ENCODE measurements at regions not wholly inside any gene's neighbourhood (a gene's known extent, or its start where the extent isn't known, plus 50 kb on each side); places are given as distances from the start of the nearest gene placed in this dataset.
A peak's percentile ranks its signal among the peaks of the same experiment; 100 is the strongest.

GRCh38 chr3:178325330-178325729, 210.9 kb upstream of the KCNMB2 start:
- Histone ChIP-seq H3K9me3 (no peaks in the 10 kb centered on the region), H3K4me3 (no peak overlapping the region), H3K36me3 (no peaks in the 10 kb centered on the region), H3K4me1 (peaks cover 19 to 28% (median 23%) of the 10 kb centered on the region in 4 donors), H3K27ac (replicated peaks in 1 of 4) (no peak overlapping the region), H3K27me3 (no peaks in the 10 kb centered on the region)
- intact Hi-C loops (cut with DNase I), result loop anchor here (10.0 kb wide), 1 partner anchor 961 kb away; no protein-coding TSS in a partner anchor
- TF ChIP-seq POLR2AphosphoS5 (IDR thresholded peaks at IDR 0.05) (no peak), CTCF (IDR thresholded peaks at IDR 0.05) (peak; percentile 40 to 60 (median 54))
- no peak for DNase-seq (ENCODE audit: extremely low spot score)
- 13% methylated on average over 1 of the region's 1 CpG for WGBS

DNA sequence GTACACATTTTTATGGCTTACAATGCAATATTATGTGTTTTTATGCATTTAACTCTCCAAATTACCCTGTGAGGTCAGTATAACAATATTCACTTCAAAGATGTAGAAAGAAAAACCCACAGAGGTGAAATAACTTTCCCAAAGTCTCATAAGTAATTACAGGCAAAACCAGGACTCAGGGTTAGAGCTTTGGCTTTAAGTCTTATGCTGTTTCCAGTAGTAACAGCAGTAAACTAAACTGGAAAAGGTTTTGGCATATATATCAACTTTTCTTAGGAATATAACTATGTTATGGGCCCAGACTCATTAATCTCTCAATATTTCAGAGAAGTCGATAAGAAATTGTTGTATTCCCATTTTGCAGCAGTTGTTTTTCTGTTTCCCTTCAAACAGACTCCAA, 206.3 kb upstream of the KCNMB2 start:
- intact Hi-C loops (cut with DNase I), result loop anchor here (10.0 kb wide), 1 partner anchor 965 kb away; no protein-coding TSS in a partner anchor
- H3K27me3 ChIP-seq, result no peaks in the 10 kb centered on the region
- no peak overlapping the region for H3K4me3 ChIP-seq
- WGBS, result 55% methylated on average over 1 of the region's 1 CpG
- no peak for TF ChIP-seq CTCF (IDR thresholded peaks at IDR 0.05)
- TF ChIP-seq POLR2AphosphoS5 (IDR thresholded peaks at IDR 0.05), result no peak
- no peak for TF ChIP-seq EP300 (IDR thresholded peaks at IDR 0.05)
- no peak for TF ChIP-seq POLR2A (IDR thresholded peaks at IDR 0.05; ENCODE audit: low read depth)
- no peak overlapping the region for H3K27ac ChIP-seq (replicated peaks in 1 of 4)
- DNase-seq (ENCODE audit: extremely low spot score), result no peak
- H3K4me1 ChIP-seq, result peaks cover 4 to 10% (median 6%) of the 10 kb centered on the region in 4 donors
- no peaks in the 10 kb centered on the region for H3K36me3 ChIP-seq
- no peaks in the 10 kb centered on the region for H3K9me3 ChIP-seq

DNA sequence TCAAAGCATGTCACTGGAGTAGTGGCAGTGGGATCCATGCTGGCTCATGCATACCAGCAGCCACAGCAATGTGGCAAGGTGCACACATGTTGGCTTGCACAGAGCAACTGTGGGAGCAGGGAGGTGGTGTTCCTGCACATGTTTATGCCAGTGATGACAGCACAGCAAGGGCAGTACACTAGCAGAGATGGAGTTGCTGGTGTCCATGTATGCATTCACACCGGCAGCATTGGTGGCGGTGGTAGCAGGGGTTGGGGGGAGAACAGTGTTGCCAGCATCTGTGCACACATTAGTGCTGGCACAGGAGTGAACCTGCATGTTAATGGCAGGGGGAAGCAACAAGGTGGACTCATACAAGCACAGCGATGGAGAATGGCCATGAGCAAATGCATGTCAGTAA, 202.0 kb upstream of the KCNMB2 start:
- intact Hi-C loops (cut with DNase I), result no loop called here
- no peak overlapping the region for H3K4me3 ChIP-seq

GRCh38 chr3:178336336-178336735, 199.9 kb upstream of the KCNMB2 start:
- no peaks in the 10 kb centered on the region for H3K9me3 ChIP-seq
- no peak for DNase-seq (ENCODE audit: extremely low spot score)
- WGBS, result 89% methylated on average over 1 of the region's 1 CpG
- TF ChIP-seq POLR2A (IDR thresholded peaks at IDR 0.05; ENCODE audit: low read depth) (no peak), POLR2AphosphoS5 (IDR thresholded peaks at IDR 0.05) (no peak), CTCF (IDR thresholded peaks at IDR 0.05) (no peak), EP300 (IDR thresholded peaks at IDR 0.05) (no peak)
- peaks cover 0 to 4% (median 0%) of the 10 kb centered on the region in 4 donors for H3K4me1 ChIP-seq
- intact Hi-C loops (cut with DNase I), result no loop called here
- no peak overlapping the region for H3K4me3 ChIP-seq
- no peaks in the 10 kb centered on the region for H3K27me3 ChIP-seq
- H3K27ac ChIP-seq (replicated peaks in 1 of 4), result no peak overlapping the region
- no peaks in the 10 kb centered on the region for H3K36me3 ChIP-seq

More for the DNA sequence above, 202.0 kb upstream of the KCNMB2 start:
- Histone ChIP-seq H3K36me3 (no peaks in the 10 kb centered on the region), H3K4me1 (no peaks in the 10 kb centered on the region), H3K27me3 (no peaks in the 10 kb centered on the region), H3K9me3 (no peaks in the 10 kb centered on the region), H3K27ac (replicated peaks in 1 of 4) (no peak overlapping the region)
- WGBS, result 89% methylated on average over 3 of the region's 3 CpGs
- no peak for DNase-seq (ENCODE audit: extremely low spot score)
- TF ChIP-seq POLR2A (IDR thresholded peaks at IDR 0.05; ENCODE audit: low read depth), result no peak
- no peak for TF ChIP-seq EP300 (IDR thresholded peaks at IDR 0.05)
- no peak for TF ChIP-seq POLR2AphosphoS5 (IDR thresholded peaks at IDR 0.05)
- no peak for TF ChIP-seq CTCF (IDR thresholded peaks at IDR 0.05)

GRCh38 chr3:178340506-178340905, 195.7 kb upstream of the KCNMB2 start:
- H3K4me1 ChIP-seq, result peaks cover 8 to 26% (median 14%) of the 10 kb centered on the region in 4 donors
- 62% methylated on average over 2 of the region's 2 CpGs for WGBS
- H3K27ac ChIP-seq (replicated peaks in 1 of 4), result no peak overlapping the region
- no peaks in the 10 kb centered on the region for H3K9me3 ChIP-seq
- no peak for DNase-seq (ENCODE audit: extremely low spot score)
- no peaks in the 10 kb centered on the region for H3K36me3 ChIP-seq
- no peak overlapping the region for H3K4me3 ChIP-seq
- TF ChIP-seq POLR2AphosphoS5 (IDR thresholded peaks at IDR 0.05) (no peak), POLR2A (IDR thresholded peaks at IDR 0.05; ENCODE audit: low read depth) (no peak), EP300 (IDR thresholded peaks at IDR 0.05) (no peak), CTCF (IDR thresholded peaks at IDR 0.05) (no peak)
- no peaks in the 10 kb centered on the region for H3K27me3 ChIP-seq
- intact Hi-C loops (cut with DNase I), result no loop called here
